Spinal cord (tissue), 9 donors: ENCODE measurements at regions not wholly inside any gene's neighbourhood (a gene's known extent, or its start where the extent isn't known, plus 50 kb on each side); places are given as distances from the start of the nearest gene placed in this dataset.
"Not testable (repeated sequence)": the region's sequence is repeated elsewhere in the genome, so short reads cannot be mapped to it uniquely, and the experiment has no call there.

ENCODE experiments used
- DNase-seq, 6 donors: peaks; one replicate each; pipeline versions ENCODE4 v3.0.0 to v3.0.0-alpha.2; 2013 to 2015; ENCODE audit warnings: low spot score in 6 of 6, low read depth in 4 of 6
- H3K27ac ChIP-seq: one replicate; pipeline ENCODE4 v1.5.1; 2013; ENCODE audit warnings: low read depth, low read length, control low read depth
- H3K27me3 ChIP-seq: one replicate; pipeline ENCODE4 v1.6.1; 2013; ENCODE audit warnings: low read length; ENCODE audit not compliant: control insufficient read depth, insufficient read depth
- H3K36me3 ChIP-seq: one replicate; pipeline ENCODE4 v1.6.1; 2013; ENCODE audit warnings: low read length; ENCODE audit not compliant: control insufficient read depth, insufficient read depth
- H3K4me1 ChIP-seq: one replicate; pipeline ENCODE4 v1.6.1; 2013; ENCODE audit warnings: low read length; ENCODE audit not compliant: control insufficient read depth, insufficient read depth
- H3K4me3 ChIP-seq: one replicate; pipeline ENCODE4 v1.5.1; 2013; ENCODE audit warnings: low read depth, low read length, control low read depth
- H3K9me3 ChIP-seq: one replicate; pipeline ENCODE4 v1.6.1; 2013; ENCODE audit warnings: low read length; ENCODE audit not compliant: control insufficient read depth, insufficient read depth
- WGBS: methylation state at CpG from one replicate; pipeline ENCODE4 v1.1.5; 2013; ENCODE audit warnings: missing lambda C conversion rate; ENCODE audit not compliant: insufficient coverage; 5-methylcytosine and 5-hydroxymethylcytosine counted together
- donor health status: healthy.

DNA sequence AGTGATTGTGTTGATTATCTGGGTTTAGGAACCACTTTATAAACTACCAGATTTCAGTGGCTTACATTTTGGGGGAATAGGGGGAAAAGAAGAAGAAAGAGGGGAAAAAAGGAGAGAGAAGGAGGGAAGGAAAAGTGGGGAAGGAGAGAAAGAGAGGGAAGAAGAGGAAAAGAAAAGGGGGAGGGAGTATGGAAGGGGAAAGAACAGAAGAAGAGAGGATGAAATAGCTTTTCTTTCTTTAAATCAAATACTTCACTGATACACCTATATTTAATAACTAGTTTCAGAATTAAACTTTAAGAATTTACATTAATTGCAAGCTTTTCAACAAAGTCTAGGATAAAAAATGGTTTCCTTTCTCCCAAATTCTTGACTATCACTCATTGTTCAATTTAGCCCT is 289.6 kb downstream of the SDHAF3 start:
- no peak for DNase-seq
- Histone ChIP-seq H3K4me1 (no peaks in the 10 kb centered on the region), H3K4me3 (no peak overlapping the region), H3K36me3 (no peaks in the 10 kb centered on the region), H3K27me3 (no peaks in the 10 kb centered on the region), H3K9me3 (no peaks in the 10 kb centered on the region), H3K27ac (no peak overlapping the region)

GRCh38 chr7:97409346-97409745 is 291.8 kb downstream of the SDHAF3 start:
- no peak for DNase-seq
- Histone ChIP-seq H3K9me3 (no peaks in the 10 kb centered on the region), H3K36me3 (no peaks in the 10 kb centered on the region), H3K4me1 (no peaks in the 10 kb centered on the region), H3K27ac (no peak overlapping the region), H3K4me3 (no peak overlapping the region), H3K27me3 (no peaks in the 10 kb centered on the region)
- 80% methylated on average over 1 of the region's 2 CpGs for WGBS

DNA sequence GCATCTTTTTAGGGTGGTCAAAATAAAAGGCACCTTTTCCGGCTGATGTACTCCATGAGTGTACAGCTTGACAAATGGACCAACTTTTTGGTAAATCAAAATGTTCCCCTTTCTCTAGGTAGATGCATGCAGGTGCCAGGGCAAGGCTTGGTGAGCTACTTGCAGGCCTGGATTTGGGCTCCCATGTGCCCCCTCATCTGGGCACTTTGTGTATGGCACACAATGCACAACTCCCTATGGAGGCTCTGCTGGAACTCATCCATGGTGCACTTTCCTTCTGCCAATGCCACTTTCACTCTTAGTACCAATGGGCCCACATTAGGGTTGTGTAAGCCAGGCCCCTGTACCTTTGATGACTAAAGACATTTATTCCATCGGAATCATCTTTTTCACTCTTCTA is 300.8 kb downstream of the SDHAF3 start:
- Histone ChIP-seq H3K9me3 (no peaks in the 10 kb centered on the region), H3K27me3 (no peaks in the 10 kb centered on the region), H3K36me3 (no peaks in the 10 kb centered on the region), H3K27ac (no peak overlapping the region), H3K4me1 (no peaks in the 10 kb centered on the region), H3K4me3 (no peak overlapping the region)
- WGBS, result 100% methylated on average over 1 of the region's 2 CpGs
- DNase-seq, result no peak

DNA sequence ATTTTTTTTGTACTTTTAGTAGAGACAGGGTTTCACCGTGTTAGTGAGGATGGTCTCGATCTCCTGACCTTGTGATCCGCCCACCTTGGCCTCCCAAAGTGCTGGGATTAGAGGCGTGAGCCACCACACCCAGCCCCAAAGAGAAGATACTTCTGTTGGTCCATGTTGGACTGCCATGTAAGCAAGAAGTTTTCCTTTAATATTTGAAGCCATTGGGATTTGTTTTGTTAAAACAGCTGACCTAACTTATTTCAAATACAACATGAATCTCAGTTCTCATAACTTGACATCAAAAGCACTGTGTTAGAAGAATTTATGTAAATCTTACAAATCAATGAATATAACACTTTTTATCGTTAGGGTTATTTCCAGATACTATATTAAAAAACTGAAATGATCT is 302.4 kb downstream of the SDHAF3 start:
- Histone ChIP-seq H3K36me3 (no peaks in the 10 kb centered on the region), H3K27ac (no peak overlapping the region), H3K9me3 (no peaks in the 10 kb centered on the region), H3K4me1 (no peaks in the 10 kb centered on the region), H3K4me3 (no peak overlapping the region), H3K27me3 (no peaks in the 10 kb centered on the region)
- WGBS, result no CpG with 5 or more reads among the region's 5 CpGs
- DNase-seq, result no peak

DNA sequence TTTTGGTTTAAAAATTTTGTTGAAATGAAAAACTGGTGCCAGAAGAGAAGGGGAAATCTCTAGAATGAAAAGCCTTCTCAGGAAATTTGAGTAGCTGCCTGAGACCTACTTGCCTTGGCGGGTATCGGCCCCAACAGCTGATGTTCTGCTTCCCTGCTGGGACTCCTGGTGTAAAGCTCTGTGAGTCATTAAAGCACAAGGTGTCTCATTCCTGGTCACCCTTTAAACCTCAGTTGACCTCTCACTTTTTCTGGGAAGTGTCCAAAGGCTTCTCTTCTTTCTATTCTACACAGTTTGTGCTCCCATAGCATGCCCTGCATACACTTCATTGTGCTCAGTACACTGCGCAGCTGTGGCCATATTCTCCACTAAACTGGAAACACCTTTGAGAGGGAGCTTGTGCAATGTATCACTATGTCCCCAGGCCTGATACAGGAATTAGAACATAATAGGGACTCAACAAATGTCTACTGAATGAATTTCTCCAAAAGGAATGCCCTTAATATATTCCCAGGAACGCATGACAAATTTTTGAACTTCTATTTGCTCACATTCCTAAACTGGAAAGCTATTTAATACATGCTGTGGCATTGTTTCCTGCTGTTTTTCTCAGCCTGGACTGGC is 303.9 kb downstream of the SDHAF3 start:
- Histone ChIP-seq H3K4me1 (no peaks in the 10 kb centered on the region), H3K27me3 (no peaks in the 10 kb centered on the region), H3K4me3 (no peak overlapping the region), H3K9me3 (no peaks in the 10 kb centered on the region), H3K27ac (no peak overlapping the region), H3K36me3 (no peaks in the 10 kb centered on the region)
- no peak for DNase-seq
- 88% methylated on average over 2 of the region's 4 CpGs for WGBS

GRCh38 chr7:97422046-97422445 is 304.5 kb downstream of the SDHAF3 start:
- Histone ChIP-seq H3K4me1 (no peaks in the 10 kb centered on the region), H3K4me3 (no peak overlapping the region), H3K36me3 (no peaks in the 10 kb centered on the region), H3K9me3 (no peaks in the 10 kb centered on the region), H3K27ac (no peak overlapping the region), H3K27me3 (no peaks in the 10 kb centered on the region)
- DNase-seq, result no peak
- WGBS, result no CpG with 5 or more reads among the region's 1 CpG

DNA sequence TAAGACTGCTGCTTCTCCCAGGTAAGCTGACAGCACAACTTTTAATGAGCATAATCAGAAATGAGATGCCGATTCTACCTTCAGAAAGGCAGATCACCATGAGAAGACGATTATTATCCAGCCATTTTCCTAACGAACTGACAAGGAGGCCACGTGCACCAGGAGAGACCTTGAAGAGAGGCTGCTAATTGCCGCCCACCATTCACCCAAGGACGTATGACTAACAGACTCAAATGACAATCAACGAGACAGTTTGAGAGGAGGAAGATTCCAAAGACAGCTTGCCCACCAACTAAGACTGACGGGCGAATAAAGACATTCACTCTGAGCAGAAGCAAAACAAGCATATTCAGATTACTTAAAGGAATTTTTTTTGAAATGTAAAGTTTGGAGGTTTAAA is 301.9 kb upstream of the TAC1 start:
- no peaks in the 10 kb centered on the region for H3K4me1 ChIP-seq
- no peaks in the 10 kb centered on the region for H3K27me3 ChIP-seq
- no peaks in the 10 kb centered on the region for H3K36me3 ChIP-seq
- H3K4me3 ChIP-seq, result no peak overlapping the region
- H3K9me3 ChIP-seq, result no peaks in the 10 kb centered on the region
- WGBS, result 95% methylated on average over 2 of the region's 9 CpGs
- peak in 1 of 6 donors; percentile 61 for DNase-seq
- no peak overlapping the region for H3K27ac ChIP-seq

- DNase-seq, result no peak
- H3K4me1 ChIP-seq, result no peaks in the 10 kb centered on the region
- H3K4me3 ChIP-seq, result no peak overlapping the region
- no peaks in the 10 kb centered on the region for H3K27me3 ChIP-seq
- 90% methylated on average over 1 of the region's 5 CpGs for WGBS
- no peak overlapping the region for H3K27ac ChIP-seq
- H3K9me3 ChIP-seq, result peaks cover 5% of the 10 kb centered on the region
- no peaks in the 10 kb centered on the region for H3K36me3 ChIP-seq
These were observed 292.2 kb upstream of the TAC1 start for GRCh38 chr7:97439637-97440214.

GRCh38 chr7:97446361-97446760 is 285.5 kb upstream of the TAC1 start:
- peak in 2 of 6 donors; percentile 21 to 34 for DNase-seq
- no peaks in the 10 kb centered on the region for H3K9me3 ChIP-seq
- H3K27ac ChIP-seq, result no peak overlapping the region
- H3K27me3 ChIP-seq, result no peaks in the 10 kb centered on the region
- WGBS, result 45% methylated on average over 4 of the region's 5 CpGs
- no peaks in the 10 kb centered on the region for H3K36me3 ChIP-seq
- H3K4me1 ChIP-seq, result no peaks in the 10 kb centered on the region
- H3K4me3 ChIP-seq, result no peak overlapping the region

GRCh38 chr7:97449448-97449847 is 282.4 kb upstream of the TAC1 start:
- not testable (repeated sequence) for H3K9me3 ChIP-seq, H3K27me3 ChIP-seq, H3K27ac ChIP-seq, H3K4me3 ChIP-seq, H3K36me3 ChIP-seq, H3K4me1 ChIP-seq, DNase-seq
- WGBS, result no CpG with 5 or more reads among the region's 3 CpGs
